Skeletal muscle satellite cell (primary cell): ENCODE measurements at regions not wholly inside any gene's neighbourhood (a gene's known extent, or its start where the extent isn't known, plus 50 kb on each side); places are given as distances from the start of the nearest gene placed in this dataset.

Experiments used
- H3K27me3 ChIP-seq: 2 replicates; pipeline ENCODE4 v1.7.0; 2013; ENCODE audit warnings: low read length; ENCODE audit not compliant: control insufficient read depth, insufficient read depth
- H3K36me3 ChIP-seq: 2 replicates; pipeline ENCODE4 v1.7.0; 2013; ENCODE audit warnings: mild to moderate bottlenecking, control low read depth, low read length; ENCODE audit not compliant: insufficient read depth
- H3K4me1 ChIP-seq: 2 replicates; pipeline ENCODE4 v1.7.0; 2013; ENCODE audit warnings: low read length; ENCODE audit not compliant: control insufficient read depth, insufficient read depth
- H3K4me2 ChIP-seq: 2 replicates; pipeline ENCODE4 v1.7.0; 2013; ENCODE audit warnings: mild to moderate bottlenecking, low read length
- H3K4me3 ChIP-seq: 2 replicates; pipeline ENCODE4 v1.7.0; 2013; ENCODE audit warnings: low read length
- H3K9ac ChIP-seq: 2 replicates; pipeline ENCODE4 v1.7.0; 2013; ENCODE audit warnings: mild to moderate bottlenecking, low read depth, low read length, moderate library complexity
- H3K9me3 ChIP-seq: replicated peaks from 2 replicates; pipeline ENCODE4 v1.7.0; 2013; ENCODE audit warnings: mild to moderate bottlenecking, control low read depth, low read length

GRCh38 chr15:57767481-57767880 is 61.0 kb downstream of the POLR2M start:
- no peak overlapping the region for H3K4me2 ChIP-seq
- H3K4me1 ChIP-seq, result peaks cover 10% of the 10 kb centered on the region
- no peaks in the 10 kb centered on the region for H3K27me3 ChIP-seq
- H3K36me3 ChIP-seq, result no peaks in the 10 kb centered on the region
- no peak overlapping the region for H3K9ac ChIP-seq
- H3K9me3 ChIP-seq, result no peaks in the 10 kb centered on the region
- no peak overlapping the region for H3K4me3 ChIP-seq

GRCh38 chr15:57769266-57769665 is 62.8 kb downstream of the POLR2M start:
- no peaks in the 10 kb centered on the region for H3K27me3 ChIP-seq
- no peak overlapping the region for H3K4me3 ChIP-seq
- H3K36me3 ChIP-seq, result no peaks in the 10 kb centered on the region
- H3K9me3 ChIP-seq, result no peaks in the 10 kb centered on the region
- H3K9ac ChIP-seq, result peak overlapping the region; percentile 14
- no peak overlapping the region for H3K4me2 ChIP-seq
- peaks cover 10% of the 10 kb centered on the region for H3K4me1 ChIP-seq

- no peaks in the 10 kb centered on the region for H3K27me3 ChIP-seq
- H3K36me3 ChIP-seq, result no peaks in the 10 kb centered on the region
- no peak overlapping the region for H3K9ac ChIP-seq
- H3K9me3 ChIP-seq, result no peaks in the 10 kb centered on the region
- H3K4me2 ChIP-seq, result no peak overlapping the region
- peaks cover 10% of the 10 kb centered on the region for H3K4me1 ChIP-seq
- H3K4me3 ChIP-seq, result no peak overlapping the region
Measured at GRCh38 chr15:57770495-57770894, 64.0 kb downstream of the POLR2M start.

- peaks cover 10% of the 10 kb centered on the region for H3K4me1 ChIP-seq
- no peaks in the 10 kb centered on the region for H3K36me3 ChIP-seq
- H3K4me3 ChIP-seq, result no peak overlapping the region
- H3K27me3 ChIP-seq, result no peaks in the 10 kb centered on the region
- H3K9ac ChIP-seq, result no peak overlapping the region
- H3K9me3 ChIP-seq, result no peaks in the 10 kb centered on the region
- H3K4me2 ChIP-seq, result no peak overlapping the region
Measured at GRCh38 chr15:57772223-57772957, 65.9 kb downstream of the POLR2M start.

- H3K9ac ChIP-seq, result no peak overlapping the region
- H3K4me3 ChIP-seq, result no peak overlapping the region
- H3K36me3 ChIP-seq, result no peaks in the 10 kb centered on the region
- H3K9me3 ChIP-seq, result no peaks in the 10 kb centered on the region
- H3K4me2 ChIP-seq, result no peak overlapping the region
- H3K27me3 ChIP-seq, result no peaks in the 10 kb centered on the region
- H3K4me1 ChIP-seq, result peaks cover 10% of the 10 kb centered on the region
Measured at GRCh38 chr15:57773051-57773450, 66.5 kb downstream of the POLR2M start.

DNA sequence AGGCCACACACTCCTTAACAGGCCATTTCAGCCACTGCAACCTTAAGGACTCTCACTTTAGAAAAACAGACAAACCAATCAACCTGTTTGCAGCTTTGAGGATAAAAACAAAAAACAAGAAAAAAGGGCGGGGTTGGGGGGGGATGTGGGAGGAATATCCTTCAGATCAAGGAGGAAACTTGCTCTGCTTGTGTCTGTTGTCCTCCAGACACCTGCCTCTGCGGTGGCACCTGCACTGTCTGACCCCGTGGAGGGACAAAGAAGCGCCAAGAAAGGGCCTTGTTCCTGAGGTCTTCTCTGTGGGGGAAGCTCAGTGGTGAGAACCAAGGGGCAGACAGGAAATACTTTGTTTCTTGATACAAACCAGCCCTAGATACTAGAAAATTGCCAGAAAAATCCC is 70.5 kb downstream of the POLR2M start:
- H3K4me2 ChIP-seq, result no peak overlapping the region
- no peaks in the 10 kb centered on the region for H3K4me1 ChIP-seq

DNA sequence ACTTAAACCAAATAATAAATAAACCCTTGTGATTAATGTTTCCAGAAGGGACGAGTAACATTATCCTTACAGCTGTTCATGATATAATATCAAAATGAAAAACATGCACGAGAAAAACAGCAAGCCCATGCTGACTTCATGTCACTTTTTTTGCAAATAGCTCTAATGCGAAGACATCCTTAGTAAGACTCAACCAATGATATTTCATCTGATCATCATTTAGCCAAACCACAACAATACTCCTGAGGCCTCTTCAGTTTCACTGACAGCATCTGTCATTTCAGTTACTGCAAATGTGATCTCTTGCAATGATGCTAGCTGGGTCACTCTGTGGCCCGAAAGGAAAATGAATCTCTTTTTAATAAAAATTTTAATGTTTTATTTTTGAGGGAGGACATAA is 74.0 kb downstream of the POLR2M start:
- H3K4me3 ChIP-seq, result no peak overlapping the region
- H3K9me3 ChIP-seq, result no peaks in the 10 kb centered on the region
- no peaks in the 10 kb centered on the region for H3K36me3 ChIP-seq
- H3K4me1 ChIP-seq, result peaks cover 8% of the 10 kb centered on the region
- H3K9ac ChIP-seq, result no peak overlapping the region
- no peak overlapping the region for H3K4me2 ChIP-seq
- H3K27me3 ChIP-seq, result no peaks in the 10 kb centered on the region

More for the DNA sequence above, 70.5 kb downstream of the POLR2M start:
- Histone ChIP-seq H3K4me3 (no peak overlapping the region), H3K27me3 (no peaks in the 10 kb centered on the region), H3K9me3 (no peaks in the 10 kb centered on the region), H3K36me3 (no peaks in the 10 kb centered on the region), H3K9ac (no peak overlapping the region)

- no peak overlapping the region for H3K9ac ChIP-seq
- H3K4me3 ChIP-seq, result no peak overlapping the region
- H3K4me1 ChIP-seq, result peaks cover 8% of the 10 kb centered on the region
- no peaks in the 10 kb centered on the region for H3K36me3 ChIP-seq
- no peak overlapping the region for H3K4me2 ChIP-seq
- peaks cover 8% of the 10 kb centered on the region for H3K27me3 ChIP-seq
- no peaks in the 10 kb centered on the region for H3K9me3 ChIP-seq
Measured at GRCh38 chr15:57782731-57783130, 76.2 kb downstream of the POLR2M start.

GRCh38 chr15:57784081-57784511 is 77.6 kb downstream of the POLR2M start:
- Histone ChIP-seq H3K9ac (no peak overlapping the region), H3K4me2 (peak overlapping the region; percentile 23), H3K9me3 (no peaks in the 10 kb centered on the region), H3K27me3 (peaks cover 14% of the 10 kb centered on the region), H3K4me1 (peaks cover 8% of the 10 kb centered on the region), H3K36me3 (no peaks in the 10 kb centered on the region), H3K4me3 (no peak overlapping the region)

GRCh38 chr15:57785039-57785438 is 78.5 kb downstream of the POLR2M start:
- H3K4me2 ChIP-seq, result no peak overlapping the region
- H3K4me3 ChIP-seq, result no peak overlapping the region
- H3K4me1 ChIP-seq, result peaks cover 8% of the 10 kb centered on the region
- no peak overlapping the region for H3K9ac ChIP-seq
- H3K36me3 ChIP-seq, result no peaks in the 10 kb centered on the region
- no peaks in the 10 kb centered on the region for H3K9me3 ChIP-seq
- peaks cover 20% of the 10 kb centered on the region for H3K27me3 ChIP-seq

- Histone ChIP-seq H3K36me3 (no peaks in the 10 kb centered on the region), H3K9me3 (no peaks in the 10 kb centered on the region), H3K4me3 (no peak overlapping the region), H3K27me3 (peaks cover 26% of the 10 kb centered on the region), H3K4me1 (peaks cover 8% of the 10 kb centered on the region), H3K9ac (no peak overlapping the region), H3K4me2 (no peak overlapping the region)
Measured at GRCh38 chr15:57785959-57786358, 79.4 kb downstream of the POLR2M start.

- H3K4me3 ChIP-seq, result no peak overlapping the region
- no peak overlapping the region for H3K9ac ChIP-seq
- H3K4me2 ChIP-seq, result no peak overlapping the region
- H3K4me1 ChIP-seq, result peaks cover 2% of the 10 kb centered on the region
- peaks cover 43% of the 10 kb centered on the region for H3K27me3 ChIP-seq
- no peaks in the 10 kb centered on the region for H3K36me3 ChIP-seq
- H3K9me3 ChIP-seq, result no peaks in the 10 kb centered on the region
Measured at GRCh38 chr15:57789225-57789624, 82.7 kb downstream of the POLR2M start.
